Jurkat, Clone E6-1 (cell line): ENCODE measurements at regions not wholly inside any gene's neighbourhood (a gene's known extent, or its start where the extent isn't known, plus 50 kb on each side); places are given as distances from the start of the nearest gene placed in this dataset.

Experiments used
- DNase-seq: peaks from one replicate; pipeline ENCODE4 v3.0.0-alpha.2; 2011; ENCODE audit warnings: low read depth, low spot score
- H3K4me3 ChIP-seq: 2 replicates; pipeline ENCODE4 v1.5.1; 2011; ENCODE audit warnings: mild to moderate bottlenecking, low read length, control low read depth, moderate library complexity

DNA sequence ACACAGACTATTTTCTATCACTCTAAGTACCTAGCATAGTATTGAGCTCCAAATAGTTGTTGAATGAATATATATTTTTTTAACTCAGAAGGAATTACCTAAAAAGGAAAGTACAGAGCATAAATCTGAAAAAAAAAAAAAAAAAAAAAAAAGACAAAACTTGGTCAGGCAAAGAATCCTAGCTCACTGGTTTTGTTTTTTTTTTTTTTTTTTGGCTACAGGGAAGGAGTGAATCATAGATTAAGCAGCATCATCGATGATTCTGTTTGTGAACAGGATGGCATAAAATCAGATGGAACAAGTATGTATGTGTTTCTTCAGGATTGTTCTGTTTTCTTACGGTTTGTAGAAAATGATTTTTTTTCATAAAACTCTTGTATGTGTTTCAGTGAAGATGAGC, 66.1 kb upstream of the BCAT1 start:
- DNase-seq: no peak
- no peak overlapping the region for H3K4me3 ChIP-seq

DNA sequence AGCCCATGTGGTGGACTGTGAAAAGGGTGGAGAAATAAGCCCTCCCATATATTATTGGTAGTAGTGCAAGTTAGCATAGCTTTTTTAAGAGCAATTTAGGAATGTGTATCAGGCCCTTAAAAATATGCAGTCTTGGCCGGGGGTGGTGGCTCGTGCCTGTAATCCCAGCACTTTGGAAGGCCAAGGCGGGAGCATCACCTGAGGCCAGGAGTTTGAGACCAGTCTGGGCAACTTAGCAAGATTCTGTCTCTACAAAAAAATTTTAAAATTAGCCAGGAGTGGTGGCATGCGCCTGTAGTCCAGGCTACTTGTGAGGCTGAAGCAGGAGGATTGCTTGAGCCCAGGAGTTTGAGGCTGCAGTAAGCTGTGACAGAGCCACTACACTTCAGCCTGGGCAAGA, 64.2 kb upstream of the BCAT1 start:
- no peak for DNase-seq
- H3K4me3 ChIP-seq: no peak overlapping the region

DNA sequence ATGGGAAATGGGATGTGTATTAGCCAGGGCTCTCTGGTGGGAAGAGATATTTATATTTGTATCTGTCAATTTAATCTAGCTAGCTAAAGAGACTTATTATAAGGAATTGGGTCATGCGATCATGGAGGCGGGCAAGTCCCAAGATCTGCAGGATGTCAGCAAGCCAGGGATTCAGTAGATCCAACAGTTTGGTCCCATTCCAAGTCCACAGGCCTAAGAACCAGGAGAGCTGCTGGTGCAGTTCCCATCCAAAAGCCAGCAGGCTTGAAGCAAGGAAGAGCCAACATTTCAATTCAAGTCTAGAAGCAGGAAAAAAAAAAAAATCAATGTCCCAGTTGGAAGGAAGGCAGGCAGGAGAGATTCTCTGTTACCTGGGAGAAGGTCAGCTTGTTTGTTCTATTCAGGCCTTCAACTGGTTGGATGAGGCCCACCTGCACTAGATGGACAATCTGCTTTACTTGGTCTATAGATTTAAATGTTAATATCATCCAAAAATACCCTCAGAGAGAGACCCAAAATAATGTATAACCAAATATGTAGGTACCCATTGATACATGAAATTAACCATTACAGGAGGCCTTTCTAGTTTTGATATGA, 60.7 kb upstream of the BCAT1 start:
- no peak overlapping the region for H3K4me3 ChIP-seq
- DNase-seq: no peak

DNA sequence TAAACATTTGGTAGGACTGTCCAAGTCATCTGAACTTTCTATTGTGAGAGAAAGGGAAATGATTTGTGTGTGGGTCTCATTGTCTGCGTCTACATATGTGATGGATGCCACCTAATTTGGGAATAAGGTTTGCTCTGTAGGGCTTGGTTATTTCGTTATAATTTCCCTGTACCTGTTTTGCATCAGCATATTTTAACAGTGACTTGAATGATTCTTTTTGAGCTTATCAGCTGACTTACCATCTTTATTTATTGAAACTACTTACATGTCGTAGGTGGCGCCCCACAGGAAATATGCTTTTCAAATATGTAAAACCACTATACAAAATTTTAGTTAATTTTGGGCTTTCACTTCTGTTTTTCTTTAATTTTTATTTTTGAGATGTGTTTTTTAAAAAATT, 56.5 kb upstream of the BCAT1 start:
- no peak for DNase-seq
- no peak overlapping the region for H3K4me3 ChIP-seq

DNA sequence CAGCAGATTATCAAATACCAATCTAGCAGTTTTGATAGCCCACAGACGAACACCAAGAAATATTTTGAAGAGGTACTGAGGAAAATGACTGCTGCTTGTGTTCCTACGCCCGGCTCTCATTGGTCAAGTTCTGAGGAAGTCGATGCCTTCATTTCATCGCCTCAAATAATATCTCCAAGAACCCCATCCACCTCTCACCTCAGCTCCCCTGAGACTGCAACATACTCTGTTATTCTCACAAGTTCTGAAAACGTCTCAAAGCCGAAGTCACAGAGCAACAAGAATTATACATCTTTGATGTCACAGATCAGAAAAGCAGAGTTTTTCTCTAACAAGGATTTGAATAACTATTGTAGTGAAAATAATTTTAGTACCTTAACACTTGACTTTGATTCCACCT, 55.5 kb upstream of the BCAT1 start:
- no peak for DNase-seq
- H3K4me3 ChIP-seq: no peak overlapping the region

DNA sequence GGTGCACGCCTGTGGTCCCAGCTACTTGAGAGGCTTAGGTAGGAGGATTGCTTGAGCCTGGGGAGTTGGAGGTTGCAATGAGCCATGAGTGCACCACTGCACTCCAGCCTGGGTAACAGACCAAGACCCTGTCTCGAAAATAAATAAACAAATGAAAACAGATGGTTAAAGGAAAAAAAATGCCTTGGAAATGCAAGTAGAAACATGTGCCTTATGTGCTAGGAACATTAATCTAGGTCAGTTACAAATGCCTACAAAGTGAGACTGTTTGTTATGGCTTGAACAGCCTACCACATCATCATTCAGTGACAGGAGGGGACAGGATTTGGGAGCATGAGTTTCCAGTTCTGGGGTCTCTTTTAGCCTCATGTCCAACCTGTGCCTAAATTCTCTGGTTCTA, 52.4 kb upstream of the BCAT1 start:
- no peak overlapping the region for H3K4me3 ChIP-seq
- no peak for DNase-seq
